ENCODE measurements at regions not wholly inside any gene's neighbourhood (a gene's known extent, or its start where the extent isn't known, plus 50 kb on each side); places are given as distances from the start of the nearest gene placed in this dataset.

DNA sequence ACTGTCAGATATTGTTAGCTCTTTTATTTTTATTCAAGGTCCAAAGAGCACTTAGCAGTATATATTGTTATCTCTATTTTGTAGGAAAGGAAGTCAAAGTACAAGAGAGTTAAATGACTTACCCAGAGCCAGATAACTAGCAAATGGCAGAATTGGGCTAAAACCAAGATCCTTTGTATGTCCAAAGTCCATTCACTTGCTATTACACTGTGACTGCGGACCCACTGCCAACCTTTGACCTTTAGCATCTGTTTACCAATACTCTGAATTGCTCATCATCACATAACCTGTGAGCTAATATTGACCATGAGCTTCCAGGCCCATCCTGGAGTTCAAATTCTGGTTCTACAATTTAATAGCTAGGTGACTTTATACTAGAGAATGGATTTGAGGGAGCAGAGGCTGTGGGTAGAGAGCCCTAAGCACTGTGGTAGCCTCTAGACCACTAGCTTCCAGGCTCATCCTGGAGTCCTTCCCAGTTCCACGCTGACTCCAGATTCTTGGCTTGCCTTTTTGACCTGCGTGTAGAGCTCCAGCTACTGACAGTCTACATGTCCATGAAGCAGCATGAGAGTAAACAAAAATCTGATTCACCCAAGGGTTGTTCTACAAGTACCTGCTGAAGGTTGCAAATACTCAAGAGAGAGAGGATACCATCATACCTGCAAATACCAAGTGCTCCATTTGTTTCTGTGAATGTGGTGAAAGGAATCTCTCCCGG, 424.0 kb downstream of the SH3GL2 start:
- TF ChIP-seq, protein P1, sequence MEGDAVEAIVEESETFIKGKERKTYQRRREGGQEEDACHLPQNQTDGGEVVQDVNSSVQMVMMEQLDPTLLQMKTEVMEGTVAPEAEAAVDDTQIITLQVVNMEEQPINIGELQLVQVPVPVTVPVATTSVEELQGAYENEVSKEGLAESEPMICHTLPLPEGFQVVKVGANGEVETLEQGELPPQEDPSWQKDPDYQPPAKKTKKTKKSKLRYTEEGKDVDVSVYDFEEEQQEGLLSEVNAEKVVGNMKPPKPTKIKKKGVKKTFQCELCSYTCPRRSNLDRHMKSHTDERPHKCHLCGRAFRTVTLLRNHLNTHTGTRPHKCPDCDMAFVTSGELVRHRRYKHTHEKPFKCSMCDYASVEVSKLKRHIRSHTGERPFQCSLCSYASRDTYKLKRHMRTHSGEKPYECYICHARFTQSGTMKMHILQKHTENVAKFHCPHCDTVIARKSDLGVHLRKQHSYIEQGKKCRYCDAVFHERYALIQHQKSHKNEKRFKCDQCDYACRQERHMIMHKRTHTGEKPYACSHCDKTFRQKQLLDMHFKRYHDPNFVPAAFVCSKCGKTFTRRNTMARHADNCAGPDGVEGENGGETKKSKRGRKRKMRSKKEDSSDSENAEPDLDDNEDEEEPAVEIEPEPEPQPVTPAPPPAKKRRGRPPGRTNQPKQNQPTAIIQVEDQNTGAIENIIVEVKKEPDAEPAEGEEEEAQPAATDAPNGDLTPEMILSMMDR (IDR thresholded peaks at IDR 0.05): no peak
- no peak for TF ChIP-seq POLR2A (IDR thresholded peaks at IDR 0.05)

Measured in heart left ventricle (tissue), 13 donors.